VCaP (cell line): ENCODE measurements at regions not wholly inside any gene's neighbourhood (a gene's known extent, or its start where the extent isn't known, plus 50 kb on each side); places are given as distances from the start of the nearest gene placed in this dataset.

Experiments
- H3K27ac ChIP-seq: fragments of 450-650 bp; 2 replicates; pipeline ENCODE4 v1.5.1; 2017
- CTCF ChIP-seq: fragments of 450-650 bp; conservative IDR thresholded peaks from 2 replicates; pipeline ENCODE4 v1.5.1; 2017; ENCODE audit warnings: mild to moderate bottlenecking, moderate library complexity

GRCh38 chr17:65406552-65406951, 154.9 kb downstream of the AXIN2 start:
- H3K27ac ChIP-seq: no peak overlapping the region
- no peak for TF ChIP-seq CTCF

GRCh38 chr17:65405563-65405962, 155.9 kb downstream of the AXIN2 start:
- no peak for TF ChIP-seq CTCF
- no peak overlapping the region for H3K27ac ChIP-seq

GRCh38 chr17:65404761-65405160, 156.7 kb downstream of the AXIN2 start:
- no peak overlapping the region for H3K27ac ChIP-seq
- TF ChIP-seq CTCF: no peak

- H3K27ac ChIP-seq: no peak overlapping the region
- TF ChIP-seq CTCF: no peak
These were observed 157.8 kb downstream of the AXIN2 start for GRCh38 chr17:65403626-65404025.

GRCh38 chr17:65402513-65403496, 158.6 kb downstream of the AXIN2 start:
- no peak for TF ChIP-seq CTCF
- peak overlapping the region; percentile 57; the same call in 1 of the 2 replicates for H3K27ac ChIP-seq

- no peak for TF ChIP-seq CTCF
- H3K27ac ChIP-seq: peak overlapping the region; percentile 57
These were observed 159.9 kb downstream of the AXIN2 start for GRCh38 chr17:65401561-65401960.

- peak overlapping the region; percentile 57; the same call in 1 of the 2 replicates for H3K27ac ChIP-seq
- no peak for TF ChIP-seq CTCF
These were observed 160.7 kb downstream of the AXIN2 start for GRCh38 chr17:65400701-65401100.
